GM23248 (cell line): ENCODE measurements at regions not wholly inside any gene's neighbourhood (a gene's known extent, or its start where the extent isn't known, plus 50 kb on each side); places are given as distances from the start of the nearest gene placed in this dataset.

Source experiments
- EZH2 ChIP-seq: fragments of 200-600 bp; sonication (generic); IDR thresholded peaks from 2 replicates; pipeline ENCODE4 v1.6.1; 2018; ENCODE audit warnings: antibody characterized with exemption, mild to moderate bottlenecking; ENCODE audit not compliant: insufficient read depth, poor library complexity, severe bottlenecking
- EZH2phosphoT487 ChIP-seq: fragments of 200-600 bp; sonication (generic); IDR thresholded peaks from 2 replicates; pipeline ENCODE4 v1.6.1; 2018; ENCODE audit warnings: antibody characterized with exemption, moderate library complexity, mild to moderate bottlenecking, low read depth; ENCODE audit not compliant: insufficient read depth

DNA sequence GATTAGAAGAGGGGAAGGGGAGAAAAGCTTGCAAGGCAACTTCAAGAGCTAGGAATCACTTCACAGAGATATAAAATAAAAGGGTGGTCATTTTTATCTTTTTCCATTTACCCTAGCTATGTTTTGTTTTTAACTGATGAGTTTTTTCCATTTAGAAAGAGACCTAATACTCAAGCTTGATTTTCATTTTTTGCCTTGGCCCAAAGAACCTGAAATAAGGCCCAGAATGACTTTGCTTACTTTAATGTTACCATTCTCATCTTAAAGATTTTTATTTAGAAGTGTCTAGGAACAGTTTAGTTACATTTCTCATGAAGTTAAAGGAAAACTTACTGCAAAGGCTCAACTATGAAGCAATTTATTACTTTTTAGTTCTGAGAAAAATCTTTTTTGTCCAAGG is 276.3 kb upstream of the ZSWIM2 start:
- TF ChIP-seq EZH2 (no peak), EZH2phosphoT487 (no peak)
